HepG2 (cell line): ENCODE measurements at regions not wholly inside any gene's neighbourhood (a gene's known extent, or its start where the extent isn't known, plus 50 kb on each side); places are given as distances from the start of the nearest gene placed in this dataset.

ENCODE experiments used
- CREB1 ChIP-seq, 2 experiments: fragments of 450-650 bp in 1 of 2; IDR thresholded peaks; 2 replicates each; pipeline ENCODE4 v1.6.1; 2016 to 2017; ENCODE audit warnings: control low read depth in 1 of 2, mild to moderate bottlenecking in 1 of 2, missing compliant biosample characterization in 1 of 2, missing genetic modification characterization in 1 of 2
- EZH2 ChIP-seq: conservative IDR thresholded peaks from 2 replicates; pipeline ENCODE4 v1.6.1; 2012; ENCODE audit warnings: mild to moderate bottlenecking, low read depth, low read length, moderate library complexity
- JDP2 ChIP-seq: sonication (generic); formaldehyde crosslinking; IDR thresholded peaks from 2 replicates; pipeline ENCODE4 v1.8.1; 2022; ENCODE audit warnings: missing genetic modification reagents, borderline replicate concordance
- MXI1 ChIP-seq: IDR thresholded peaks from 3 replicates; pipeline ENCODE4 v1.6.1; 2012; ENCODE audit warnings: low read depth, low read length, inconsistent platforms, borderline replicate concordance
- SIN3A ChIP-seq: IDR thresholded peaks from 2 replicates; pipeline ENCODE4 v1.6.1; 2011; ENCODE audit warnings: low read depth, mild to moderate bottlenecking, control low read depth, low read length, borderline replicate concordance
- SRF ChIP-seq: IDR thresholded peaks from 2 replicates; pipeline ENCODE4 v1.6.1; 2011; ENCODE audit warnings: mild to moderate bottlenecking, low read depth, low read length, moderate library complexity
- TBL1XR1 ChIP-seq: fragments of 150-350 bp; IDR thresholded peaks from 2 replicates; pipeline ENCODE4 v1.6.1; 2014; ENCODE audit warnings: borderline replicate concordance, low read length; ENCODE audit not compliant: partially characterized antibody
- ZNF350 ChIP-seq: sonication (generic); formaldehyde crosslinking; IDR thresholded peaks from 2 replicates; pipeline ENCODE4 v1.4.0; 2020; ENCODE audit warnings: mild to moderate bottlenecking, low read depth, missing genetic modification reagents, borderline replicate concordance
- TF ChIP-seq, protein P1 (sequence below): IDR thresholded peaks from 2 replicates; pipeline ENCODE4 v1.6.1; 2012; ENCODE audit warnings: inconsistent platforms
- TF ChIP-seq, protein P2 (sequence below): sonication (generic); formaldehyde crosslinking; conservative IDR thresholded peaks from 2 replicates; pipeline ENCODE4 v1.4.0; 2020; ENCODE audit warnings: missing genetic modification reagents
- TF ChIP-seq, protein P3 (sequence below): sonication (generic); formaldehyde crosslinking; IDR thresholded peaks from 2 replicates; pipeline ENCODE4 v1.8.1; 2023; ENCODE audit warnings: mild to moderate bottlenecking, missing genetic modification reagents
- TF ChIP-seq, protein P4 (sequence below): sonication (generic); formaldehyde crosslinking; IDR thresholded peaks from 2 replicates; pipeline ENCODE4 v1.5.0; 2020; ENCODE audit warnings: mild to moderate bottlenecking, missing genetic modification reagents, moderate library complexity
- TF ChIP-seq, protein P5 (sequence below): sonication (generic); formaldehyde crosslinking; IDR thresholded peaks from 2 replicates; pipeline ENCODE4 v1.8.1; 2023; ENCODE audit warnings: missing genetic modification reagents, inconsistent platforms, borderline replicate concordance

DNA sequence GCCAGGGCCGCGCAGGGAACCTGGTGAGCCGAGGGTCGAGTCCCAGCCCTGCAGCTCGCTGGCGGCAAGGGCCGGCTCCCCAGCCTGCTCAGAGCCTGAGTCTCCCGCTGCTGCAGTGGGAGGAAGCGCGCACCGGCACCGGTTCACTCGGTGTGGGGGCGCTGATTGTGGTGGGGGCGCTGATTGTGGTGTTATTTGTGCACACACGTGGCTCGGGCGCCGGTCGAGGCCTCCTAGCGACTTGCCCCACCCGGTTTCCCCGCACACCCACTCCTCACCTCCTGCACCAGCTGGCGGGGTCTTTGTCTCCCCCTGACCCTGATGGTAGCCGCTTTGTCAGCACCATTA is 266.7 kb downstream of the NSG2 start:
- TF ChIP-seq MXI1 (no peak), JDP2 (CRISPR knock-in tag) (no peak), ZNF350 (CRISPR knock-in tag) (no peak), TBL1XR1 (no peak), SIN3A (no peak), CREB1 (IDR thresholded peaks at IDR 0.05) (no peak), CREB1 (CRISPR knock-in tag; IDR thresholded peaks at IDR 0.05) (no peak), EZH2 (no peak), SRF (no peak)
- TF ChIP-seq, protein P1, sequence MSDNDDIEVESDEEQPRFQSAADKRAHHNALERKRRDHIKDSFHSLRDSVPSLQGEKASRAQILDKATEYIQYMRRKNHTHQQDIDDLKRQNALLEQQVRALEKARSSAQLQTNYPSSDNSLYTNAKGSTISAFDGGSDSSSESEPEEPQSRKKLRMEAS = no peak
- TF ChIP-seq, protein P2, sequence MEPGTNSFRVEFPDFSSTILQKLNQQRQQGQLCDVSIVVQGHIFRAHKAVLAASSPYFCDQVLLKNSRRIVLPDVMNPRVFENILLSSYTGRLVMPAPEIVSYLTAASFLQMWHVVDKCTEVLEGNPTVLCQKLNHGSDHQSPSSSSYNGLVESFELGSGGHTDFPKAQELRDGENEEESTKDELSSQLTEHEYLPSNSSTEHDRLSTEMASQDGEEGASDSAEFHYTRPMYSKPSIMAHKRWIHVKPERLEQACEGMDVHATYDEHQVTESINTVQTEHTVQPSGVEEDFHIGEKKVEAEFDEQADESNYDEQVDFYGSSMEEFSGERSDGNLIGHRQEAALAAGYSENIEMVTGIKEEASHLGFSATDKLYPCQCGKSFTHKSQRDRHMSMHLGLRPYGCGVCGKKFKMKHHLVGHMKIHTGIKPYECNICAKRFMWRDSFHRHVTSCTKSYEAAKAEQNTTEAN = no peak
- TF ChIP-seq, protein P3, sequence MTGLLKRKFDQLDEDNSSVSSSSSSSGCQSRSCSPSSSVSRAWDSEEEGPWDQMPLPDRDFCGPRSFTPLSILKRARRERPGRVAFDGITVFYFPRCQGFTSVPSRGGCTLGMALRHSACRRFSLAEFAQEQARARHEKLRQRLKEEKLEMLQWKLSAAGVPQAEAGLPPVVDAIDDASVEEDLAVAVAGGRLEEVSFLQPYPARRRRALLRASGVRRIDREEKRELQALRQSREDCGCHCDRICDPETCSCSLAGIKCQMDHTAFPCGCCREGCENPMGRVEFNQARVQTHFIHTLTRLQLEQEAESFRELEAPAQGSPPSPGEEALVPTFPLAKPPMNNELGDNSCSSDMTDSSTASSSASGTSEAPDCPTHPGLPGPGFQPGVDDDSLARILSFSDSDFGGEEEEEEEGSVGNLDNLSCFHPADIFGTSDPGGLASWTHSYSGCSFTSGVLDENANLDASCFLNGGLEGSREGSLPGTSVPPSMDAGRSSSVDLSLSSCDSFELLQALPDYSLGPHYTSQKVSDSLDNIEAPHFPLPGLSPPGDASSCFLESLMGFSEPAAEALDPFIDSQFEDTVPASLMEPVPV (CRISPR knock-in tag) = no peak
- TF ChIP-seq, protein P4, sequence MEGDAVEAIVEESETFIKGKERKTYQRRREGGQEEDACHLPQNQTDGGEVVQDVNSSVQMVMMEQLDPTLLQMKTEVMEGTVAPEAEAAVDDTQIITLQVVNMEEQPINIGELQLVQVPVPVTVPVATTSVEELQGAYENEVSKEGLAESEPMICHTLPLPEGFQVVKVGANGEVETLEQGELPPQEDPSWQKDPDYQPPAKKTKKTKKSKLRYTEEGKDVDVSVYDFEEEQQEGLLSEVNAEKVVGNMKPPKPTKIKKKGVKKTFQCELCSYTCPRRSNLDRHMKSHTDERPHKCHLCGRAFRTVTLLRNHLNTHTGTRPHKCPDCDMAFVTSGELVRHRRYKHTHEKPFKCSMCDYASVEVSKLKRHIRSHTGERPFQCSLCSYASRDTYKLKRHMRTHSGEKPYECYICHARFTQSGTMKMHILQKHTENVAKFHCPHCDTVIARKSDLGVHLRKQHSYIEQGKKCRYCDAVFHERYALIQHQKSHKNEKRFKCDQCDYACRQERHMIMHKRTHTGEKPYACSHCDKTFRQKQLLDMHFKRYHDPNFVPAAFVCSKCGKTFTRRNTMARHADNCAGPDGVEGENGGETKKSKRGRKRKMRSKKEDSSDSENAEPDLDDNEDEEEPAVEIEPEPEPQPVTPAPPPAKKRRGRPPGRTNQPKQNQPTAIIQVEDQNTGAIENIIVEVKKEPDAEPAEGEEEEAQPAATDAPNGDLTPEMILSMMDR (CRISPR knock-in tag) = no peak
- TF ChIP-seq, protein P5, sequence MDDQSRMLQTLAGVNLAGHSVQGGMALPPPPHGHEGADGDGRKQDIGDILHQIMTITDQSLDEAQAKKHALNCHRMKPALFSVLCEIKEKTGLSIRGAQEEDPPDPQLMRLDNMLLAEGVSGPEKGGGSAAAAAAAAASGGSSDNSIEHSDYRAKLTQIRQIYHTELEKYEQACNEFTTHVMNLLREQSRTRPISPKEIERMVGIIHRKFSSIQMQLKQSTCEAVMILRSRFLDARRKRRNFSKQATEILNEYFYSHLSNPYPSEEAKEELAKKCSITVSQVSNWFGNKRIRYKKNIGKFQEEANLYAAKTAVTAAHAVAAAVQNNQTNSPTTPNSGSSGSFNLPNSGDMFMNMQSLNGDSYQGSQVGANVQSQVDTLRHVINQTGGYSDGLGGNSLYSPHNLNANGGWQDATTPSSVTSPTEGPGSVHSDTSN = no peak
